PC-3 (cell line): ENCODE measurements at regions not wholly inside any gene's neighbourhood (a gene's known extent, or its start where the extent isn't known, plus 50 kb on each side); places are given as distances from the start of the nearest gene placed in this dataset.

Source experiments
- EZH2phosphoT487 ChIP-seq: fragments of 300-600 bp; sonication (generic); IDR thresholded peaks from 2 replicates; pipeline ENCODE4 v1.6.1; 2018; ENCODE audit warnings: mild to moderate bottlenecking, antibody characterized with exemption, low read length, borderline replicate concordance
- TF ChIP-seq, protein P1 (sequence below): fragments of 300-600 bp; sonication (generic); conservative IDR thresholded peaks from 2 replicates; pipeline ENCODE4 v1.5.1; 2017; ENCODE audit warnings: antibody characterized with exemption, low read depth, mild to moderate bottlenecking, low read length

DNA sequence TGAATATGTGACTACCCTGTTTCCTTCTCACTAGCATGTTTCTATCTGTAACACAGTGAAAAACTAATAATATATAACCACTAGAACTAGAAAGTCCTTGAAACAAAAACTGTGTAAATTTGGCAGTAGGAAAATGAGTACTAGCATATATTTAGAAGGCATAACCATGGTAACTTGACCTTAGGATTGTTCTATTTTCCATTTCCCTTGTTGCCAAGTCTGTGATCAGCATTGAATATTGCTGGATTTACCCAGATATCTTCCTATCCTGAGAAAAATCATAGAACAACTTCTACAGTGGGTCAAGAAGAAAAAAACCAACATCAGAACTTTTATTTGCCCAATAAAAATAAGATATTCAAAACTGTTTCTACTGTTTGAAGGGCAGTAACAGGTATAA is 563.9 kb upstream of the NRXN1 start:
- TF ChIP-seq, protein P1, sequence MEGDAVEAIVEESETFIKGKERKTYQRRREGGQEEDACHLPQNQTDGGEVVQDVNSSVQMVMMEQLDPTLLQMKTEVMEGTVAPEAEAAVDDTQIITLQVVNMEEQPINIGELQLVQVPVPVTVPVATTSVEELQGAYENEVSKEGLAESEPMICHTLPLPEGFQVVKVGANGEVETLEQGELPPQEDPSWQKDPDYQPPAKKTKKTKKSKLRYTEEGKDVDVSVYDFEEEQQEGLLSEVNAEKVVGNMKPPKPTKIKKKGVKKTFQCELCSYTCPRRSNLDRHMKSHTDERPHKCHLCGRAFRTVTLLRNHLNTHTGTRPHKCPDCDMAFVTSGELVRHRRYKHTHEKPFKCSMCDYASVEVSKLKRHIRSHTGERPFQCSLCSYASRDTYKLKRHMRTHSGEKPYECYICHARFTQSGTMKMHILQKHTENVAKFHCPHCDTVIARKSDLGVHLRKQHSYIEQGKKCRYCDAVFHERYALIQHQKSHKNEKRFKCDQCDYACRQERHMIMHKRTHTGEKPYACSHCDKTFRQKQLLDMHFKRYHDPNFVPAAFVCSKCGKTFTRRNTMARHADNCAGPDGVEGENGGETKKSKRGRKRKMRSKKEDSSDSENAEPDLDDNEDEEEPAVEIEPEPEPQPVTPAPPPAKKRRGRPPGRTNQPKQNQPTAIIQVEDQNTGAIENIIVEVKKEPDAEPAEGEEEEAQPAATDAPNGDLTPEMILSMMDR = no peak
- TF ChIP-seq EZH2phosphoT487 = no peak
